Muscle layer of duodenum (tissue), 2 donors: ENCODE measurements at regions not wholly inside any gene's neighbourhood (a gene's known extent, or its start where the extent isn't known, plus 50 kb on each side); places are given as distances from the start of the nearest gene placed in this dataset.

Experiments used
- H3K27ac ChIP-seq: one replicate; pipeline ENCODE4 v1.7.0; 2013; ENCODE audit warnings: mild to moderate bottlenecking, low read length
- H3K27me3 ChIP-seq: one replicate; pipeline ENCODE4 v1.7.0; 2013; ENCODE audit warnings: low read depth, mild to moderate bottlenecking, control low read depth, low read length
- H3K36me3 ChIP-seq, 2 donors: one replicate each; pipeline ENCODE4 v1.7.0; 2013; ENCODE audit warnings: low read length in 2 of 2, control low read depth in 1 of 2, mild to moderate bottlenecking in 1 of 2; ENCODE audit not compliant: insufficient read depth in 2 of 2, control insufficient read depth in 1 of 2
- H3K4me1 ChIP-seq, 2 donors: one replicate each; pipeline ENCODE4 v1.7.0; 2013; ENCODE audit warnings: low read length in 2 of 2, mild to moderate bottlenecking in 2 of 2, control low read depth in 1 of 2, moderate library complexity in 1 of 2; ENCODE audit not compliant: insufficient read depth in 2 of 2, control insufficient read depth in 1 of 2
- H3K4me3 ChIP-seq, 2 donors: one replicate each; pipeline ENCODE4 v1.7.0; 2013; ENCODE audit warnings: low read length in 2 of 2, low read depth in 1 of 2, mild to moderate bottlenecking in 1 of 2
- H3K9me3 ChIP-seq, 2 donors: one replicate each; pipeline ENCODE4 v1.7.0; 2013; ENCODE audit warnings: low read length in 2 of 2, control low read depth in 1 of 2, mild to moderate bottlenecking in 1 of 2; ENCODE audit not compliant: control insufficient read depth in 1 of 2
- donor health status: healthy.

DNA sequence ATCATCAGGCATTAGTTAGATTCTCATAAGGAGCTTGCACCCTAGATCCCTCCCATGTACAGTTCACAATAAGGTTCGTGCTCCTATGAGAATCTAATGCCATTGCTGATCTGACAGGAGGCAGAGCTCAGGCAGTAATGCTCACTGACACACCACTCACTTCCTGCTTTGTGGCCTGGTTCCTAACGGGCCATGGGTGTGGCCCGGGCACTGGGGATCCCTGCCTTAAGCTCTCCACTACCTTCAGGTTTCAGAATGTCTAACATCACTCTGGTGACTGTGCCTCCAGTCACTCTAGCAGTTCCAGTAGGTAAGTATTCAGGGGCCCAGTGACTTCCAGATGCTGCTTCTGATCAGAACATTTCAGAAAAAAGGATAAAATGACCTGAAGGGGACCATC, 152.4 kb downstream of the LRRC70 start:
- no peaks in the 10 kb centered on the region for H3K36me3 ChIP-seq

DNA sequence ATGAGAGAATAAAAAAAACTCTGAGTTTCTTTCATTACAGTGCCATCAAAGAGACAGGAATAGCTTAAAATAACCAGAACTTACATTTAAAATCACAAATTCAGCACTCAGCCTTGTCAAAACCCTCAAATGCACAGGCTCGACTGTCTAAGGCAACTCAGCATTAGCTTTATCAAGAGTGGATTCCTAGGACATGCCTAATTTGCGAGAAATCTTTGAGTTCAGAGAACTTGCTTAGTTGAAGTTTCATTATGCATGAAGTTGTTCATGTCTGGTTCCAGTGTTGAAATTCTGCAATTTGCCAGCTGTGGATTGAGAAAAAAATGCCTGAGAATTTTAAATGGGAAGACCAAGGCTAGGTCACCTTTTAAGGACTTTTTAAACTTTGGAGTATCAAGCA, 151.1 kb downstream of the LRRC70 start:
- Histone ChIP-seq H3K36me3 (no peaks in the 10 kb centered on the region), H3K4me1 (no peaks in the 10 kb centered on the region), H3K27me3 (no peaks in the 10 kb centered on the region), H3K9me3 (no peaks in the 10 kb centered on the region), H3K4me3 (no peak overlapping the region), H3K27ac (no peak overlapping the region)

More for the DNA sequence above, 152.4 kb downstream of the LRRC70 start:
- Histone ChIP-seq H3K9me3 (no peaks in the 10 kb centered on the region), H3K27ac (no peak overlapping the region), H3K4me3 (no peak overlapping the region), H3K4me1 (no peaks in the 10 kb centered on the region), H3K27me3 (no peaks in the 10 kb centered on the region)

DNA sequence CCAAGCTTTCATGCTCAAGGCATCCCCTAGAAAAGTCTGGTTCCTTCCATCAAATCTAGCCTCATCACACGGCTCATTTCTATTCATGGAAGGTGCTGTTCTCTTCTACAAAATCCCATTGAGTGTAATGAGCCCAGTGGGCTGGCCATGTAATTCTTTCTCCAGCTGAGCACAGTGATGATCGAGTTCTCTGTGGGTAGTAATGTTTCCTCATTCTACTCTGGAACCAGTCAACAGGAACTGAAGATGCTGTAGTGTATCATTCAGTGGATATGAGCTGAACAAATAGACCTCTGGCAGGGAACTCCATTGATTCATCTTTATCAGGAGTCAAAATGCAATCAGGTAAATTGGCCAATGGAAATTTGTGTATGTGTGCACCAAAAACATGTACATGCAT, 149.2 kb downstream of the LRRC70 start:
- no peaks in the 10 kb centered on the region for H3K27me3 ChIP-seq
- no peaks in the 10 kb centered on the region for H3K9me3 ChIP-seq
- H3K27ac ChIP-seq: no peak overlapping the region
- H3K4me3 ChIP-seq: no peak overlapping the region
- H3K36me3 ChIP-seq: no peaks in the 10 kb centered on the region
- H3K4me1 ChIP-seq: no peaks in the 10 kb centered on the region

- Histone ChIP-seq H3K36me3 (no peaks in the 10 kb centered on the region), H3K4me1 (no peaks in the 10 kb centered on the region), H3K9me3 (no peaks in the 10 kb centered on the region), H3K27ac (no peak overlapping the region), H3K4me3 (no peak overlapping the region), H3K27me3 (no peaks in the 10 kb centered on the region)
Measured at GRCh38 chr5:62727184-62727583, 148.6 kb downstream of the LRRC70 start.

DNA sequence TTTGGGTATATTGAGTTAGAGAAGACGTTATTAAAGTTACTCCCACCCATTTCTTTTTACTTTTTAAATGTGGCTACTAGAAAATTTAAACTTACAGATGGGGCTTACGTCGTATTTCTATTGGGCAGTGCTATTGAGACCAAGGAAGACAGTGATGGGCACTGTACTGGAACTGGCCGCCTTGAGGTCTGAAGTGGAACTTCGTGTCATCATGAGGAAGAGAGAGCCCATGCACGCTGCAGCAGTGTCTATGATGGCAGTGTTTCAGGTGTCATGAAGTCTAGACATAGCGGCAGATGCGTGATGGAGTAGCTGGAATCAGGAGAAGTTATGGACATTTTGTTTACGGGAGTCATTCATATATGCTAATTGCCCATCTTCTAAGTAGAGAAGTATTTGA, 143.7 kb downstream of the LRRC70 start:
- H3K27me3 ChIP-seq: no peaks in the 10 kb centered on the region
- peaks cover 0 to 5% of the 10 kb centered on the region in 2 donors for H3K4me1 ChIP-seq
- no peaks in the 10 kb centered on the region for H3K9me3 ChIP-seq
- H3K27ac ChIP-seq: no peak overlapping the region
- no peak overlapping the region for H3K4me3 ChIP-seq
- no peaks in the 10 kb centered on the region for H3K36me3 ChIP-seq

GRCh38 chr5:62720031-62720441, 141.4 kb downstream of the LRRC70 start:
- no peak overlapping the region for H3K4me3 ChIP-seq
- H3K27ac ChIP-seq: no peak overlapping the region
- no peaks in the 10 kb centered on the region for H3K27me3 ChIP-seq
- no peaks in the 10 kb centered on the region for H3K9me3 ChIP-seq
- no peaks in the 10 kb centered on the region for H3K36me3 ChIP-seq
- peaks cover 0 to 5% of the 10 kb centered on the region in 2 donors for H3K4me1 ChIP-seq

GRCh38 chr5:62719061-62719720, 140.6 kb downstream of the LRRC70 start:
- H3K27ac ChIP-seq: no peak overlapping the region
- H3K4me1 ChIP-seq: peaks cover 0 to 5% of the 10 kb centered on the region in 2 donors
- H3K27me3 ChIP-seq: no peaks in the 10 kb centered on the region
- H3K9me3 ChIP-seq: no peaks in the 10 kb centered on the region
- H3K4me3 ChIP-seq: no peak overlapping the region
- H3K36me3 ChIP-seq: no peaks in the 10 kb centered on the region

DNA sequence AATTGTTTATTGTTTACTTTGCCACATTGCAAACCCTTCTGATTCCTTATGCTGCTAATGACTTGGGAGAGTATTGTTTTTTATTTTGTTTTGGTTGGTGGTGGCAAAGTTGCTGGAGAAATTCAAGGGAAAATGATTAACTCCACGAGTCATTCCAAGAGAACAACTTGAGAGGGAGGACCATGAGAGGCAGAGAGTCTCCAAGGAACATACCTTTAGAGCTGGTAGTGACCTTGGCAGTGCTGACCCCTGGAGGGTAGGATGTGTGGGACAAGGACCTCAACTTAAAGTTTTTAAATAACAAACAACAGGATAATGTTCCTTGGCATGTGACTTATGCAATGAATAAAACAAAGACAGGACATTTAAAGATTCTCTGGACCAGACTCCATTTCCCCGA, 139.7 kb downstream of the LRRC70 start:
- no peaks in the 10 kb centered on the region for H3K36me3 ChIP-seq

GRCh38 chr5:62717301-62717933, 138.8 kb downstream of the LRRC70 start:
- H3K27me3 ChIP-seq: no peaks in the 10 kb centered on the region
- H3K27ac ChIP-seq: no peak overlapping the region
- no peaks in the 10 kb centered on the region for H3K36me3 ChIP-seq
- no peaks in the 10 kb centered on the region for H3K9me3 ChIP-seq
- peaks cover 0 to 5% of the 10 kb centered on the region in 2 donors for H3K4me1 ChIP-seq
- H3K4me3 ChIP-seq: no peak overlapping the region

More for the DNA sequence above, 139.7 kb downstream of the LRRC70 start:
- peaks cover 0 to 5% of the 10 kb centered on the region in 2 donors for H3K4me1 ChIP-seq
- H3K4me3 ChIP-seq: no peak overlapping the region
- no peaks in the 10 kb centered on the region for H3K9me3 ChIP-seq
- no peaks in the 10 kb centered on the region for H3K27me3 ChIP-seq
- H3K27ac ChIP-seq: no peak overlapping the region

DNA sequence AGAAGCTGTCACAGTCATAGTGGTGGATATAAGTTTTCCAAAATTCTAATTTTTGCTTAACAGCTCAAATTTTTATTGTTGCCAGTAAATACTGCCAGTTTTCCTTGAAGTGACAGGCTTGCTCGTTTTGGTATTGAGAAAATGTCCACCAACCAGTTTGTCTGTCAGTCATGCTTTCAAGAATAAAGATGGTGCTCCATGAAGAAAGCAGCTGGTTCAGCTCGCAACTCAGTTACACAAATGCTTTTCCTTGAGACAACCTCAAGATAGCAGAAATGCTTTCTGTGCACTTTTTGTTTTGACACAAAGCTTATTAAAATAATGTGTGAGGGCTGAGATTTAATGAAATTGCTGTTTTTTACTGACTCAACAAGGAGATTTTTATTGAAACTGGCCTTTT, 135.7 kb downstream of the LRRC70 start:
- no peak overlapping the region for H3K27ac ChIP-seq
- H3K4me1 ChIP-seq: no peaks in the 10 kb centered on the region
- no peaks in the 10 kb centered on the region for H3K9me3 ChIP-seq
- H3K4me3 ChIP-seq: no peak overlapping the region
- H3K27me3 ChIP-seq: no peaks in the 10 kb centered on the region
- no peaks in the 10 kb centered on the region for H3K36me3 ChIP-seq

GRCh38 chr5:62708481-62709325, 130.1 kb downstream of the LRRC70 start:
- H3K27me3 ChIP-seq: no peaks in the 10 kb centered on the region
- no peak overlapping the region for H3K4me3 ChIP-seq
- H3K27ac ChIP-seq: no peak overlapping the region
- peaks cover 0 to 9% of the 10 kb centered on the region in 2 donors for H3K9me3 ChIP-seq
- H3K4me1 ChIP-seq: no peaks in the 10 kb centered on the region
- no peaks in the 10 kb centered on the region for H3K36me3 ChIP-seq
